ENCODE measurements at regions not wholly inside any gene's neighbourhood (a gene's known extent, or its start where the extent isn't known, plus 50 kb on each side); places are given as distances from the start of the nearest gene placed in this dataset.

GRCh38 chr2:66080127-66080526, 354.8 kb upstream of the MEIS1 start (continued):
- TF ChIP-seq PRDM2 (tag by site-specific recombination; IDR thresholded peaks at IDR 0.05; ENCODE audit: borderline replicate concordance) (no peak), ZNF704 (tag by site-specific recombination; IDR thresholded peaks at IDR 0.05) (no peak), ZNF138 (tag by site-specific recombination; IDR thresholded peaks at IDR 0.05; ENCODE audit: borderline replicate concordance) (no peak), ZNF473 (tag by site-specific recombination; IDR thresholded peaks at IDR 0.05) (no peak), ZNF140 (tag by site-specific recombination; IDR thresholded peaks at IDR 0.05) (no peak), ZNF660 (tag by site-specific recombination; IDR thresholded peaks at IDR 0.05) (peak; percentile 65), ZNF555 (tag by site-specific recombination; conservative IDR thresholded peaks at IDR 0.05) (no peak), ZNF624 (tag by site-specific recombination; IDR thresholded peaks at IDR 0.05) (no peak), SALL2 (tag by site-specific recombination; IDR thresholded peaks at IDR 0.05; ENCODE audit: borderline replicate concordance) (no peak), ZNF239 (tag by site-specific recombination; IDR thresholded peaks at IDR 0.05) (no peak), ZNF707 (tag by site-specific recombination; IDR thresholded peaks at IDR 0.05) (no peak), PRDM6 (tag by site-specific recombination; IDR thresholded peaks at IDR 0.05) (peak; percentile 90), ZNF518A (tag by site-specific recombination; conservative IDR thresholded peaks at IDR 0.05; ENCODE audit: low read depth) (no peak), ZNF362 (tag by site-specific recombination; IDR thresholded peaks at IDR 0.05) (no peak), ZNF701 (tag by site-specific recombination; IDR thresholded peaks at IDR 0.05) (no peak), ZNF132 (tag by site-specific recombination; IDR thresholded peaks at IDR 0.05; ENCODE audit: borderline replicate concordance) (no peak), ZNF214 (tag by site-specific recombination; IDR thresholded peaks at IDR 0.05; ENCODE audit: borderline replicate concordance) (no peak), ZNF202 (tag by site-specific recombination; IDR thresholded peaks at IDR 0.05; ENCODE audit: borderline replicate concordance) (no peak), ZNF350 (tag by site-specific recombination; IDR thresholded peaks at IDR 0.05) (no peak), MYNN (tag by site-specific recombination; IDR thresholded peaks at IDR 0.05; ENCODE audit: borderline replicate concordance) (no peak), KLF8 (tag by site-specific recombination; IDR thresholded peaks at IDR 0.05) (peak; percentile 81), ZNF37A (tag by site-specific recombination; IDR thresholded peaks at IDR 0.05) (no peak), ZNF121 (tag by site-specific recombination; IDR thresholded peaks at IDR 0.05) (0 out of 2 replicates have a peak, but pooled peaks have one; percentile 9), SP3 (tag by site-specific recombination; IDR thresholded peaks at IDR 0.05) (no peak), ZNF274 (IDR thresholded peaks at IDR 0.05; ENCODE audit: low read length) (no peak), ZNF274 (tag by site-specific recombination; IDR thresholded peaks at IDR 0.05; ENCODE audit: borderline replicate concordance) (no peak), ZEB2 (tag by site-specific recombination; IDR thresholded peaks at IDR 0.05) (peak; percentile 79)
